Trophoblast cell (in vitro differentiated cells and primary cell): ENCODE measurements at regions not wholly inside any gene's neighbourhood (a gene's known extent, or its start where the extent isn't known, plus 50 kb on each side); places are given as distances from the start of the nearest gene placed in this dataset.

Experiments
- DNase-seq, 2 donors: peaks; one replicate each; pipeline ENCODE4 v3.0.0-alpha.2; 2016
- H2AFZ ChIP-seq: 2 replicates; pipeline ENCODE4 v1.6.1; 2013; ENCODE audit warnings: low read length, moderate library complexity, mild to moderate bottlenecking; ENCODE audit not compliant: insufficient read depth, poor library complexity
- H2AK5ac ChIP-seq: 2 replicates; pipeline ENCODE4 v1.6.1; 2013; ENCODE audit warnings: mild to moderate bottlenecking, low read length
- H2BK120ac ChIP-seq: 2 replicates; pipeline ENCODE4 v1.6.1; 2013; ENCODE audit warnings: low read length, mild to moderate bottlenecking, moderate library complexity; ENCODE audit not compliant: insufficient read depth, poor library complexity
- H2BK12ac ChIP-seq: 2 replicates; pipeline ENCODE4 v1.6.1; 2013; ENCODE audit warnings: mild to moderate bottlenecking, low read length, moderate library complexity
- H2BK5ac ChIP-seq: 2 replicates; pipeline ENCODE4 v1.6.1; 2013; ENCODE audit warnings: low read length, low read depth, moderate library complexity, mild to moderate bottlenecking; ENCODE audit not compliant: poor library complexity
- H3K14ac ChIP-seq: 2 replicates; pipeline ENCODE4 v1.6.1; 2013; ENCODE audit warnings: mild to moderate bottlenecking, low read length
- H3K18ac ChIP-seq: 2 replicates; pipeline ENCODE4 v1.6.1; 2013; ENCODE audit warnings: mild to moderate bottlenecking, low read length
- H3K23ac ChIP-seq: 2 replicates; pipeline ENCODE4 v1.6.1; 2013; ENCODE audit warnings: low read length
- H3K27ac ChIP-seq: 2 replicates; pipeline ENCODE4 v1.5.1; 2013; ENCODE audit warnings: low read depth, mild to moderate bottlenecking, inconsistent platforms, low read length, moderate library complexity
- H3K27me3 ChIP-seq: 2 replicates; pipeline ENCODE4 v1.6.1; 2013; ENCODE audit warnings: inconsistent platforms, mild to moderate bottlenecking, low read length, moderate library complexity; ENCODE audit not compliant: insufficient read depth
- H3K36me3 ChIP-seq, 2 experiments: 1 replicate in 1 of 2; 2 replicates in 1 of 2; pipeline ENCODE4 v1.6.1; 2013; ENCODE audit warnings: low read length in 2 of 2, mild to moderate bottlenecking in 2 of 2, moderate library complexity in 1 of 2; ENCODE audit not compliant: insufficient read depth in 2 of 2, control insufficient read depth in 1 of 2
- H3K4ac ChIP-seq: 2 replicates; pipeline ENCODE4 v1.6.1; 2013; ENCODE audit warnings: low read depth, mild to moderate bottlenecking, low read length, moderate library complexity
- H3K4me1 ChIP-seq, 2 experiments: 1 replicate in 1 of 2; 2 replicates in 1 of 2; pipeline ENCODE4 v1.6.1; 2013; ENCODE audit warnings: low read length in 2 of 2, mild to moderate bottlenecking in 2 of 2, moderate library complexity in 1 of 2; ENCODE audit not compliant: insufficient read depth in 2 of 2, control insufficient read depth in 1 of 2
- H3K4me2 ChIP-seq: 2 replicates; pipeline ENCODE4 v1.6.1; 2013; ENCODE audit warnings: inconsistent platforms, mild to moderate bottlenecking, low read length, moderate library complexity
- H3K4me3 ChIP-seq: 2 replicates; pipeline ENCODE4 v1.5.1; 2013; ENCODE audit warnings: mild to moderate bottlenecking, low read depth, low read length, inconsistent platforms
- H3K79me1 ChIP-seq: one replicate; pipeline ENCODE4 v1.6.1; 2013; ENCODE audit warnings: low read length
- H3K79me2 ChIP-seq: 2 replicates; pipeline ENCODE4 v1.6.1; 2013; ENCODE audit warnings: low read length, mild to moderate bottlenecking; ENCODE audit not compliant: control insufficient read depth, insufficient read depth, poor library complexity
- H3K9ac ChIP-seq: 2 replicates; pipeline ENCODE4 v1.6.1; 2013; ENCODE audit warnings: mild to moderate bottlenecking, low read length
- H3K9me3 ChIP-seq: 2 replicates; pipeline ENCODE4 v1.6.1; 2013; ENCODE audit warnings: low read depth, mild to moderate bottlenecking, control low read depth, inconsistent platforms, low read length; ENCODE audit not compliant: insufficient read depth
- H4K12ac ChIP-seq: 2 replicates; pipeline ENCODE4 v1.6.1; 2013; ENCODE audit warnings: low read depth, mild to moderate bottlenecking, low read length, moderate library complexity
- H4K8ac ChIP-seq: 2 replicates; pipeline ENCODE4 v1.6.1; 2013; ENCODE audit warnings: low read depth, mild to moderate bottlenecking, low read length, moderate library complexity
- H4K91ac ChIP-seq: one replicate; pipeline ENCODE4 v1.6.1; 2013; ENCODE audit warnings: low read depth, mild to moderate bottlenecking, low read length, moderate library complexity
- WGBS: extraction: QIAGEN DNeasy Blood & Tissue Kit; methylation state at CpG from one replicate; pipeline ENCODE4 v1.1.7; 2013; ENCODE audit warnings: missing lambda C conversion rate; ENCODE audit not compliant: insufficient read length, insufficient coverage; ENCODE audit errors: extremely low coverage; 5-methylcytosine and 5-hydroxymethylcytosine counted together

GRCh38 chr19:28289295-28290063 is 923.5 kb downstream of the UQCRFS1 start:
- no peaks in the 10 kb centered on the region for H3K79me2 ChIP-seq
- no peak overlapping the region for H3K4me3 ChIP-seq
- H2AFZ ChIP-seq = no peak overlapping the region
- H3K23ac ChIP-seq = no peak overlapping the region
- no peak overlapping the region for H2AK5ac ChIP-seq
- no peak overlapping the region for H2BK12ac ChIP-seq
- H4K91ac ChIP-seq = no peak overlapping the region
- no peaks in the 10 kb centered on the region for H3K9me3 ChIP-seq
- no peaks in the 10 kb centered on the region for H3K36me3 ChIP-seq
- peaks cover 3% of the 10 kb centered on the region for H3K79me1 ChIP-seq
- no peak overlapping the region for H2BK120ac ChIP-seq
- H2BK5ac ChIP-seq = no peak overlapping the region
- no peak overlapping the region for H3K27ac ChIP-seq
- H3K4me2 ChIP-seq = no peak overlapping the region
- no peak overlapping the region for H4K12ac ChIP-seq
- WGBS = no CpG with 5 or more reads among the region's 9 CpGs
- no peak overlapping the region for H3K4ac ChIP-seq
- H3K14ac ChIP-seq = no peak overlapping the region
- H3K9ac ChIP-seq = no peak overlapping the region
- H3K4me1 ChIP-seq = peaks cover 3 to 7% of the 10 kb centered on the region in 2 experiments
- H3K27me3 ChIP-seq = no peaks in the 10 kb centered on the region
- no peak overlapping the region for H4K8ac ChIP-seq
- DNase-seq = no peak
- no peak overlapping the region for H3K18ac ChIP-seq

GRCh38 chr19:28288572-28289264 is 924.2 kb downstream of the UQCRFS1 start:
- no peak overlapping the region for H2AK5ac ChIP-seq
- peaks cover 3% of the 10 kb centered on the region for H3K79me1 ChIP-seq
- no peak overlapping the region for H3K4me2 ChIP-seq
- no peak overlapping the region for H2BK120ac ChIP-seq
- no peak overlapping the region for H3K4me3 ChIP-seq
- H3K18ac ChIP-seq = no peak overlapping the region
- H3K4me1 ChIP-seq = peaks cover 3 to 7% of the 10 kb centered on the region in 2 experiments
- H4K91ac ChIP-seq = no peak overlapping the region
- H3K4ac ChIP-seq = no peak overlapping the region
- no peak overlapping the region for H3K14ac ChIP-seq
- H2AFZ ChIP-seq = no peak overlapping the region
- H3K27me3 ChIP-seq = no peaks in the 10 kb centered on the region
- H3K79me2 ChIP-seq = no peaks in the 10 kb centered on the region
- H3K9ac ChIP-seq = no peak overlapping the region
- no peak for DNase-seq
- H3K23ac ChIP-seq = no peak overlapping the region
- WGBS = no CpG with 5 or more reads among the region's 5 CpGs
- H2BK5ac ChIP-seq = no peak overlapping the region
- H2BK12ac ChIP-seq = no peak overlapping the region
- no peak overlapping the region for H4K12ac ChIP-seq
- H3K36me3 ChIP-seq = no peaks in the 10 kb centered on the region
- H3K9me3 ChIP-seq = no peaks in the 10 kb centered on the region
- H3K27ac ChIP-seq = no peak overlapping the region
- no peak overlapping the region for H4K8ac ChIP-seq

GRCh38 chr19:28285917-28286316 is 927.0 kb downstream of the UQCRFS1 start:
- Histone ChIP-seq H2BK120ac (no peak overlapping the region), H3K79me2 (no peaks in the 10 kb centered on the region), H4K12ac (no peak overlapping the region), H3K79me1 (no peaks in the 10 kb centered on the region), H2BK5ac (no peak overlapping the region), H3K4ac (no peak overlapping the region), H3K4me2 (no peak overlapping the region), H3K27ac (no peak overlapping the region), H3K18ac (no peak overlapping the region), H2AFZ (no peak overlapping the region), H3K9me3 (no peaks in the 10 kb centered on the region), H2BK12ac (no peak overlapping the region), H3K9ac (no peak overlapping the region), H3K14ac (no peak overlapping the region), H4K91ac (no peak overlapping the region), H3K4me1 (no peaks in the 10 kb centered on the region), H2AK5ac (no peak overlapping the region), H3K36me3 (no peaks in the 10 kb centered on the region), H3K4me3 (no peak overlapping the region), H3K23ac (no peak overlapping the region), H3K27me3 (no peaks in the 10 kb centered on the region), H4K8ac (no peak overlapping the region)
- WGBS = no CpG with 5 or more reads among the region's 2 CpGs
- no peak for DNase-seq

- H4K12ac ChIP-seq = no peak overlapping the region
- H3K18ac ChIP-seq = no peak overlapping the region
- H2BK120ac ChIP-seq = no peak overlapping the region
- H2AFZ ChIP-seq = no peak overlapping the region
- H3K4me3 ChIP-seq = no peak overlapping the region
- no peak overlapping the region for H3K9ac ChIP-seq
- no peak overlapping the region for H3K27ac ChIP-seq
- no peak for DNase-seq
- no peaks in the 10 kb centered on the region for H3K9me3 ChIP-seq
- no peak overlapping the region for H3K14ac ChIP-seq
- H3K4me1 ChIP-seq = no peaks in the 10 kb centered on the region
- no peaks in the 10 kb centered on the region for H3K27me3 ChIP-seq
- H3K79me1 ChIP-seq = no peaks in the 10 kb centered on the region
- H2BK5ac ChIP-seq = no peak overlapping the region
- no peak overlapping the region for H4K8ac ChIP-seq
- no peak overlapping the region for H3K23ac ChIP-seq
- H3K79me2 ChIP-seq = no peaks in the 10 kb centered on the region
- H2AK5ac ChIP-seq = no peak overlapping the region
- no peak overlapping the region for H2BK12ac ChIP-seq
- no peak overlapping the region for H3K4me2 ChIP-seq
- H4K91ac ChIP-seq = no peak overlapping the region
- H3K4ac ChIP-seq = no peak overlapping the region
- no peaks in the 10 kb centered on the region for H3K36me3 ChIP-seq
Observed at GRCh38 chr19:28285078-28285477, 927.9 kb downstream of the UQCRFS1 start.
